Left hindlimb (tissue), 1 donor: ENCODE measurements at regions not wholly inside any gene's neighbourhood (a gene's known extent, or its start where the extent isn't known, plus 50 kb on each side); places are given as distances from the start of the nearest gene placed in this dataset.
"Not testable (repeated sequence)": the region's sequence is repeated elsewhere in the genome, so short reads cannot be mapped to it uniquely, and the experiment has no call there.

Experiments
- DNase-seq: peaks from one replicate; pipeline ENCODE4 v3.0.0-alpha.2; 2018

DNA sequence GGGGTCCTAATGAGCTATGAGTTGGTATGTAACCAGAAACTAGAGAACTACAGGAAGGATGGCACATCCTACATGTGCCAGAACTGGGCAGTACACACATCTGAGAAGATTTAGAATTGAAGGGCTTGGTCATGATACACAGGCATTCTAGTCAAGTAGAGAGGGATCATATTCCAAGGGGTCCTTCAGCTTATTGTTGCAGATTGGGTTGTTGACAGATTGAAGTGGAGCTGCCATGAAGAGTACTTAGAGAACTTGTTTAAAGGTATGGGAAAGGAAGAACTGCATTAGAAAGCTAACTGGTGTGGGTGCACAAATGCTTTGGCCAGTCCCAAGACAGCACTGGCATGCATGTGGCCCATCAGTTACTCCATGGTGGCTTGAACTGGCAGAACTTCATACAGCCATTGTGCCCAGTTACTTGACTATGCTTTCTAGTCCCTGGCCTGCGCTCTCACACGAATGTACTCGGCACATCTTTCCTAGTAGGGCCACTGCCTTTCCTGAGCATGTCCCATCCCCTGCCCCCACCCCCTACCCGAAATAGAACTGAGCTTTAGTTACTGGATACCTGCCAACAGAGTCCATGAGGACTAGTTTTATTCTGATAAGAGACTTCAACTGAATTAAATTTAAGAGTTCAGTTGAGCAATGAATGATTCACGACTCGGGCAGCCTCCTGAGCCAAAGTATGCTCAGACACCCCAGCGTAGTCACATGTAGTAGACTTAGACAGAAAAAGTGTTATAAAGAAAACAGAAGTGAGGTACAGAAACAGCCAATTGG, 64.0 kb downstream of the CCNG2 start:
- no peak for DNase-seq

DNA sequence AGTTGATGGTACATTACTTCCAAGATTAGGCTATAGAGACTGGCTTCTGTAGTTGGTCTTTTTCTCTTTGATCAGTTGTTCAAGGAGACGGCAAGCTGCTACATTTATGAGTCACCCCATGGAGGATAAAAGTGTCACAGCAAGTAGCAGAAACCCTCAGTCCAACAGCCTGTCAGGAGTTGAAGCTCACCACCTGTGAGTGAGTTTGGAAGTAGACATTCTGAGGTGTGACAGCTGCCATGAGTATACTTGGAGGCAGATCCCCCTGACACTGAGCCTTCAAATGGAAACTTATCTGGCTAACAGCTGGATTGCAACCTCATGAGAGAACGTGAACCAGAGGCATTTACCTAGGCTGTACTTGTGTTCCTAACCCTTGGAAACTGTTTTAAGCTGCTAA, 68.0 kb downstream of the CCNG2 start:
- no peak for DNase-seq

DNA sequence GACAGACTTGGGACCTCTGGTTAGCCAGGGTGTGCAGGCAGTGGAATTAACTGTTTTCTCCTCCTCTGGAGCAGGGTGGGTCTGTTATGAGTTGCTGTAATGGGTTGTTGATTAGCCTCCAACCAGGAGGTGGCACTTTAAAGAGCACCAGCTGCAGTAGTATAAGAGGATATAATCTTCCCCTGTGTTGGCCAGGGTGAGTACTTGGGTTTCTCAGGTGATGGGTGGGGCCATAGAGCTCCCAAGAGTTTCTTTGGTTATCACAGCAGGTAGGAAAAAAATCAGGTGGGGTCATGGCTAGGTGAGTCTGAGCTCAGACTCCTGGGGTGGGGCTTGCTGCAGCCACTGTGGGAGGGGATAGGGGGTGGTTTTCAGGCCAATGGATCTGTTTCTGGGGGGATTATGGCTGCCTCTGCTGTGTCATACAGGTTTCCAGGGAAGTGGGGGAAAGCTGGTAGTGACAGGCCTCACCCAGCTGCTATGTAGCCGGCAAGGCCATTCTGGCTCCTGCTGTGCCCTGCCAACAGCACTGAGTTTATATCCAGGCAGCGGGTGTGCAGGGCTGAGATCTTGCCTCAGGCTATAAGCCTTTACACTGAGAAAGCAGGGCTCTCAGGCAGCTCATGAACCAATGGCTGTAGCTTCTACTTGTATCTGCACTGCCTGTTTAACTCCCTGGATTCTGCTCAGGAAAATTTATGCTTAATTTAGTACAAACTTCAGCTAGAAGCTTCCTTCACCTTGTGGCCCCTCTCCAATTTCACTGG, 70.1 kb downstream of the CCNG2 start:
- no peak for DNase-seq

DNA sequence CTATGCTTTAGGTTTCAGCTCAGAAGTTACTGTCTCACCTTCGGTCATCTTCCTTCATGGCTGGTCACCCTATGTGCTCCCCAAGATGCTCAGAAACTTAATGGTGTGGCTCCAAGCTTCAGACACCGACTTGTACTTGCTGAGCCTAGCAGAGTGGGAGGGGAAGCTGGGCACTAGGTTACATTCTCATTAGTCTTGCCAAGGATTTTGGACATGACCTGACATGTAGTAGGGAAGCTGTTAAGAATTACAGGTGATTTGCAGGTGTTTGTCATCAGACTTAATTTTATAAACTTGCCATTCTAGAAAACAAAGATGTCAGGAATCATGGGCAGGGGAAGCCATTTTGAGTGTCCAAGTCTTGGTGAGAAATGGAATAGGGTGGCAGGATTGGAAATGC, 72.4 kb downstream of the CCNG2 start:
- DNase-seq = no peak

DNA sequence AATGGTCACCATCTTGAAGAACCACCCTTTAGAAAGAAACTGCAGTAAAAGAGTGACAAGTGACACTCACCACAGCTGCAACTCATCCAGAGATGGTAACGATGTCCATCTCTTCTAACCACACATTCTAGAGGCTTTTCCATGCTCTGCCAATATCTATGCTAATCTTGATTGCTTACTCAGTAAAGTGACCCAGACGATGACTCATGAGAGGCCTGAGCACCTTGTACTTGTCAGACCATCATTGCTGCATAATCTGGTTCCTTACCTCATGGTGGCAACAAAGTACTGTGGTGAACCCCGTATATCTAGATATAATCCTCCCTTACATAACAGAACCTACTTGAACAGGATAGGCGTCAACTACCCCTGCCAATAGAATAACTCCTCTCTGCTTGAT, 75.6 kb downstream of the CCNG2 start:
- no peak for DNase-seq

DNA sequence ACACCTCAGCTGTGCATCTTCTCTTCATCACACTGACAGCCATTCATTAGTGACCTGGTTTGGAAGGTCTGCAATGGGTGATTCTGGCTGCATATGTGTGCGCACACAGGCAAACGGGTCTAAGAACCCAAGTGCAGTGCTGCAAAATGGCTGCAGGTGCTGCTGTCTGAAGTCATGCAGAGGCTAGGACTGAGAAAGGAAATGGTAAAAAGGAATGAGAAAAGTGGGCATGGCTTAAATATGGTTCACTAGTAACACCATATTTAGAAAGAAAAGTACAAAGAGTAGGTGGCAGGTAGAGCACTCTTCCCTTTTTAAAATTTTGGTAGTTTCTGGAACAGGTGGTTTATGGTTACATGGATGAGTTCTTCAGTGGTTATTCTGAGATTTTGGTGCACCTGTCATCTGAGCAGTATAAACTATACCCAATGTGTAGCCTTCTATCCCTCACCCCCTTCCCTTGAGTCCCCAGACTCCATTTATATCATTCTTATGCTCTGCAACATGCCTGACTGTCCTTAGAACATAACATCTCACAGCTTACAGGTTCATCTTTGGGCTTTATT, 78.4 kb downstream of the CCNG2 start:
- DNase-seq = no peak

DNA sequence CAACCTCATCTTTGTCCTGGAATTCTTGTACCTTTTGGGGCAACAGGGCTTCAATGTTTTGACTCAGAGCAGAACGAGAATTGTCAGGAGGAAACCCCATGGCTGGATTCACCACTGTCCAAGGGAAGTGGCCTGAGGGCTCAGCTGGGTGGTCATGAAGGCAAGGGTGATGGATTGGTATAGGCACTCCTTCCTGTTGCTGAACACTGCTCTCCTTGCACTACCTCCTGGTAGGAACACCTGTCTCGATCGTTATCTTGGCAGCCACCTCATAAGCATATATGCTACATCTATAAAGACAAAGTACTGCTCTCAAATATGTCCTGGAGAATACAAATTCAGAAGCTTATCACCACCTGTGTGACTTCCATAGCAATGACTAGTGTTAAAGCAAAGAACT, 79.8 kb downstream of the CCNG2 start:
- no peak for DNase-seq

DNA sequence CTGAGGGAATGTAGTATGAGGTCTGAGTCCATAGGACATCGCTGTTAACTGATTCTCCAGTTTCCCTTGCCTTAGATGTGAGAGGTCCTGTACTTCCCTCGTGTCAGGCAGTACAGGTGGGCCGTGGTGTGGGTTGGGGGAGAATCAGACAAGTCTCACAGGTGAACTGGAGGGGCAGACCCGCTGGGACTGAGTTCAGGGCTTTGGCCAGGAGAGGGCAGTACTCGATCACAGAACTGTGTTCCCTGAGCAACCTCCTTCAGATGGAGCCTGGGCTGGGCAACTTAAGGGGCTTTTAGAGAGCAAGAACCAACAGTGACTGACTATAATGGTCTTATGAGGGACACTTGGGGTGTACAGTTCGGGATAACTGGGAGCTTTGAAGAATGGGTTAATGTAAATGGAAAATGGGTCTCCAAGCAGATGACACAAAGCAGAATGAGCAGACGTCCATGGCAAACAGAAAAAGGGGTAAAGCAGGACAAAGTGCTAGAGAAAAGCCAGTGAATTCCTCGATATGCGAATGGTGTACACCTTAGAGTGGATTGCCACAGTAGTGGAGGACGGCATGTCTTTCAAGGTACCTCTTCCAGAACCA, 83.6 kb downstream of the CCNG2 start:
- peak; percentile 42 for DNase-seq

DNA sequence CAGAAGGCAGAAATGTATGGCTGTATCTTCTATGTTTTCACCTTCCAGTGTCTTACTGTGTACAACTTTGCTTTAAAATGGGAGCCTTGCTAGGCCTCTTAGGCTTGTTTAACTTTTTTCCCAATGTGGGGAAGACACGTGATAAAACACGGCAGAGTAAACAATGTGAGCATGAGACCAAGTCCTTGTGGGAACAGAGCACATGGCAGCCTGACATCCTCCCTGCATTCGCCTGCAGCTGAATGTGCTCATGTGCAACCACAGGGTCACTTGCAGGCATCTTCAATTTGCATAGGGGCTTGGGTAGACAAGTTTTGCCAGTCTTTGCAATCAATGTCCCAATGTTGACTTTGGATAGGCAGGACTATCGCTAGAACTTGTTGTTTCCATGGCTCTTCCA, 91.8 kb downstream of the CCNG2 start:
- no peak for DNase-seq

DNA sequence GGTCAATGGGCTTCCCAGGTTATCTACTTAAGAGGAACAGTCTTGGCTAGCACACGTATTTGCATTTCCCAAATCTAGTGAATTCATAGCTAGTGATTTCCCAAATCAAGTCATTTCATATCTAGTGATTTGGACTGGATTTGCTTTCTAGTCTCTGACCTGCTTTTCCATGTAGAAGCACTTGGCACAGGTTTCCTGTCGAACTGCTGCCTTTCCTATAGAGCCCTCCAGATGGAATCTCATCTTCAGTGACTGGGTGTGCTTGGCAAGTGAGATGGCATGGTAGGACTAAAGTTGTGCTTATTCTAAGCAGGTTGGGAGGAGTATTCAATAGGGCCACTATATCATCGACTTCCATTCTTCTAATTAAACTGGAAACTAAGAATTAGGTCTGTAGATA, 94.7 kb downstream of the CCNG2 start:
- no peak for DNase-seq

DNA sequence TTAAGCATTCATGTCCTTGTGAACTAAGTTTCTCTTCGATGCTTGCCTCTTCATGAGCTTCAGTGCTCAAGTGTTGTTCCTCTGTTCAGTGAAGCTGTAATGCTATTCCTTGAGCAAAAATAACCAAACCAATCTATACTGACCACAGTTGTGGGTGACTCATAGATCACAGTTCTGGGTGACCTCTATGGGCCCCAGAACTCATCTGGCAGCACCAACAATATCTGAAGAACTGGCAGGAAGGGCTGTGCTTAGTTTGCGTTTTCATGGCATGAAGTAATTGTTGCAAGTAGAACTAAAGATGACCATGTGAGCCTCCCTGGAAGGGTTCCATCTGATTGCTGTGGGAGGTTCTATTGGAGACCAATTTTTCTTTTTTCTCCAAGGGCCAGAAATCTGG, 106.2 kb downstream of the CCNG2 start:
- no peak for DNase-seq

DNA sequence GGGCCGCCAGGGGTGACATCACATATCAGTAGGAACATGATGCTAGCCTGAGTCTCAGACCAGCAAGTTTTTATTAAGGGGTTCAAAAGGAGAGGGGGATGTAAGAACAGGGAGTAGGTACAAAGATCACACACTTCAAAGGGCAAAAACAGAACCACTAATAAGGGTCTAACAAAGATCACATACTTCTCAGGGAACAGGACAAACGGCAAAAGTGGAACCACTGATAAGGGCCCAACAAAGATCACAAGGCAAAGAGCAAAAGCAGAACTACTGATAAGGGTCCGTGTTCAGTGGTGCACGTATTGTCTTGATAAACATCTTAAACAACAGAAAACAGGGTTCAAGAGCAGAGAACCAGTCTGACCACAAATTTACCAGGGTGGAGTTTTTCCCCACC, 107.0 kb downstream of the CCNG2 start:
- not testable (repeated sequence) for DNase-seq

DNA sequence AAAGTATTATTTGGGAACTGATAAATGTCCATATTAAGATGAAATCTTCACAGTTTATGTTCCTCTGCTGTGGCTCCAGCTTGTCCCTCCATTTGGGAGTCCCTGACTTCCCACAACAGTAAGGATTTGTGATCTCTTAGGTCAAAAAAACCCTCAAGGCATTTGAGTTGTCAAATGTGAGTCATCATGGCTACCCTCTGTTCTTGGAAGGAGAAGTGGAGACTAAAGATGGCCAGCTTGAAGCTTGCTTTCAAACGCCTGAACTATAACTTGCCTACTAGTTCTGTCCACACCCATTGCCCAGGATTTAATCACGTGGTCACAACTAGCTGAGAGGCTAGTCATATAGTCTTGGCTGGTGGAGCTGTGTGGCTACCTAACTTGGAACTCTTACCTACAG, 107.8 kb downstream of the CCNG2 start:
- DNase-seq = no peak

DNA sequence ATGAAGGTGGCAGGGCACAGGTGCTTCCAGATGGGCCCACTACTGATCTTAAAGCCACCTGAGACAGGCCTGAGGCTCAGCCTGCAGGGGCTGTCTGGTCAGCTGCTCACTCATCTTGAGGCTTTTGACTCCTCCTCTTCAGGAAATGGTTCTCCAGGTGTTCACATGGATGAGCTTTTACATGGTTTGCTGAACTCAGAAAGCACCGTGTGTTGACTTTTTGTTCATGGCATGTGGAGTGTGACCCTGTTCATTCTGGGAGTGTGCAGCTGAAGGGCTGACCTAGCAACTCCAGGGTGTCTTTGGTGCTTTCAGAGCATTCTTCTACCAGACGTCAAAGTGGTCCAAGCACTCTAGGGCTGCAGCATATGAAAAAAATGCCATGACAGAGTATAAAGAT, 111.1 kb downstream of the CCNG2 start:
- no peak for DNase-seq

DNA sequence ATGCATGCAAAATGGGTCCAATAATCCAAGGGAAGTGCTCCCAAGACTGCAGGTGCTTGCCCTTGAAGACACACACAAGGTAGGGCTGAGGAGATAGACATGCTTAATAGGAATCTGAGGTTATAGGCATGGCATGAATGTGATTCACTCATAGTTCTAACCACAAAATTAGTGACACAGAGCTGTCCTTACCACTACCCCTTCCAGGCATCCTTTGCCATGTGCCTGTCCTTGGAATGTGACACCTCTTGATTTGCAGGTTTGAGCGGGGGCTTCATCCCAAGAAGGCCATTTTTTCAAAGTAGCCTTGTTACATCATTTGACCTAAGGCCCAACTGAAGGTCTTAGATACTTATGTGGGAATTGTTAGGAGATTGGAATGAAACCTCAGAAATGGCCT, 112.5 kb downstream of the CCNG2 start:
- DNase-seq = no peak

DNA sequence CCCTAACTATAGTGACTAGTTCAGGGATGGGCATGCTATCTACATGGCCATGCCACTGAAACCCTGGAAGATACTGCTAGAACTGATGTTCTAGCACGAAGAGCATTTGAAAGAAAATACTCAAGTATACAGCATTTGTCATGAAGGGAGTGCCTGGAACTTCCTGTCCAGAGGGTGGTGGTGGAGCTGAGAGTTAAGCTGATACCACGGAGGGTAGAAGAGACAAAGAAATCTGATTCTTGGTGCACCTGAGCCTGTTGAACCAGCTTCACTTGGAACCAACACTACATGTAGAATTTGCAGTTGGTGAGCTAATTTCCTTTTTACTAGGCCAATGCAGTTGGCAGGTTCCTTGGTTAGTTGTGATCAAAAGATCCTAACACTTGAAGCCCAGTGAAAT, 116.4 kb downstream of the CCNG2 start:
- DNase-seq = no peak

DNA sequence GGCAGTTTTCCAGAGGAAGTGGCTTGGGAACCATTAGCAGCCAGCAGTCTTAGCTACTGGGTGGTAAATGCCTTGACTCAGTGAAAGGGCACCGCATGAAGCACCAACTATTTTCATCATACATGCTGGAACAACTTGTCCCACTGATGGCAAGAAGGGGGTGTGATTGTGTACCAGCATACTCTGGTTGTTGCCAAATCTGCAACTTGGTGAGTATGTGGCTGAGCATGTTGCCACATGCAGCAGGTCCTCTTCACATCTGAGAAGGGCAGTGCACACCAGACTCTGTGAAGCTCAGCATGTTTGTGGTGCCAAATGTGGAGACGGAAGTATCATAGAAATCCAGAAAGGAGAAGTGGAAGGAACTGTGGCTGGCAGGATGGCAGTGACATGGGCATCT, 122.1 kb downstream of the CCNG2 start:
- not testable (repeated sequence) for DNase-seq

DNA sequence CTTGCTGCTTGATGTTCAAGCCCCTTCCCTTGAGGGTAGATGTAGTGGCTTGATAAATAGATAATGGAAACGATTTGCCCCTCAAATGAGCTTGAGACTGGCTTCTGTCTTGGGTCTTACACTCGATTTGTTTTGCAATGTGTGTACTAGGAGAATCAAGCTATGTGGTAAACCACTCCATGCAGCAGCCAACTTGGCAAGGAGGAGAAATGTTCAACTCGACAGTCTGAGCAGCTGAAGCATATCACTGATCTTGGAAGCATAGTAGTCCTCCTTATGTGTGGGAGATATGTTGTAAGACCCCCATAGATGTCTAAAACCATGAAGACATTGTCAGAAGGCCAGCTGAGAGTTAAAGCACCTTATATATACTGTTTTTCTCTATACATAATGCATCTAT, 125.3 kb downstream of the CCNG2 start:
- no peak for DNase-seq

DNA sequence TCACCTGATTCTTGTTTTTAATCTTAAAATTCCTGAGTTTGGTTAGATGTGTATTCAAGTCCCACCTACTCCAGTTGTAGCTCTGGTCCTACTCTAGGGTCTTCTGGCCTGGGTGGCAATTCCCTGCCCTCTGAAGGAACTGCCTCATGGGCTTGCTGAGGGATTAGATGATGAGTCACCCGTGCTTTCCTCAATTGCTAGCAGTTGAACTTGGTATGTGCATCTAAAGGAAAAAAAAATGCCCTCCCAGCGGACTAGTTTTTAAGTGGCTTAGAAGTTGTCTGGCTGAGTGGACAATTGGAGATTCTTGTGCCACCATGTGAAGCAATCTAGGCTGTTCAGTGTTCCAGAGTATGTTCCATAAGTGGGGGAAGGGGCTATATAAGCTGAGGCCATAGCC, 127.0 kb downstream of the CCNG2 start:
- no peak for DNase-seq

DNA sequence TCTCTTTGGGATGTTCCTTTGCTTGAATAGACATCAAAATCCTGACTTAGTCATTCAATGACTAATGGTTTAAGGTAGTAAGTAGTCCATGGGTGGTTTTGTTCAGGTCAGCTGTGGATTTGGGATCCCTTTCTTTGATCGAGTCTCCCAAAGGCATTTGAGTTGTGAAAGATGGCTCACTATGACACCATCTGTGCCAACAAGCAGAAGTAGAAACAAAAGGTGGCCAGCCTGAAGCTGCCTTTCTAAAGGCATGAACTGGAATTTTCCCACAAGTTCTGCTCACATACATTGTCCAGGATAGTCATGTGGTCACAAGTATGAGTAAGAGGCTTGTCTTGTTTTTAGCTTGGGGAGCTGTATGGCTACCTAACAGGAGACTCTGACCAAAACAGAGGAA, 129.9 kb downstream of the CCNG2 start:
- DNase-seq = no peak

DNA sequence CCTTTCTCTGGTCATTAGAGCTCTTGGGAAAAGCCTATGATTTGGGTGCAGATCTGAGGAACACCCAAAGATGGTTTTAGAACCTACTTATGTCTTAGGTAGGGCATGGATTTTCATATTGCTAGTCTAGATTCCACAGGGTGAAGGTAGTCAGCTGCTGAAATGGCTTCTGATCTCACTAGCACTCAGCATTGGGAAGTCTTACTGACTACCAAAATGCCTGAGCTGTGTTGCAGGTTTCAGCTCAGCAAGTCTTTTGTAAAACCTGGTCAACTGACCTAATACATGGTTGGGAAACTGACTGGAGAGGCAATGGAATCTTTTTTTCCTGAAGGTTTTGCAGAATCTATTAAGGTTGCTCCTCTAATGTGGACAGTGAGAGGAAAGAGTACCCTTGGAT, 136.4 kb downstream of the CCNG2 start:
- DNase-seq = no peak

DNA sequence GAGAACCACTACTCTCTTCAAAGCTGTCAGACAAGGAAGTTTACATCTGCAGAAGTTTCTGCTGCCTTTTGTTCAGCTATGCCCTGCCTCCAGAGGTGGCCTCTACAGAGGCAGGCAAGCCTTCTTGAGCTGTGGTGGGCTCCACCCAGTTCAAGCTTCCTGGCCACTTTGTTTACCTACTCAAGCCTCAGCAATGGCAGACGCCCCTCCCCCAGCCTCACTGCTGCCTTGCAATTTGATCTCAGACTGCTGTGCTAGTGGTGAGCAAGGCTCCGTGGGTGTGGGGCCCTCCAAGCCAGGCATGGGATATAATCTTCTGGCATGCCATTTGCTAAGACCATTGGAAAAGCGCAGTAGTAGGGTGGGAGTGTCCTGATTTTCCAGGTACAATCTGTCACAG, 144.0 kb downstream of the CCNG2 start:
- DNase-seq = not testable (repeated sequence)

DNA sequence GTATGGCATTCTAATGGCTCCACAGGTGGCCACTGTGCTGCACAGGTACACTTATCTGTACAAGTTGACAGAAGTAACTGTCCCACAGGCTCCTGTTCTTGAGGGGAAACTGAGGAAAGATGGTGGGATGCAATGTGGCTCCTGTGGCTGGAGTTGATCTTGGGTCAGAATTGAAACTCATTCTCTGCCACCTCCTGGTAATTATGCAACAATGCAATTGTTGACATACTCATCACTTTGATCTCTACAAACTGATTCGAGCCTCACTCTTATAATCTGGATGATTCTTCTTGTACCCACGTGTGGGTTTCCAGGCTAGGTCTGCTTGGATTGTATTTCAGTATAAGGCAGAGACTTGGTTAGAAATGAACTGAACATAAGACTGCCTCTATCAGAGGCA, 148.8 kb downstream of the CCNG2 start:
- DNase-seq = no peak

DNA sequence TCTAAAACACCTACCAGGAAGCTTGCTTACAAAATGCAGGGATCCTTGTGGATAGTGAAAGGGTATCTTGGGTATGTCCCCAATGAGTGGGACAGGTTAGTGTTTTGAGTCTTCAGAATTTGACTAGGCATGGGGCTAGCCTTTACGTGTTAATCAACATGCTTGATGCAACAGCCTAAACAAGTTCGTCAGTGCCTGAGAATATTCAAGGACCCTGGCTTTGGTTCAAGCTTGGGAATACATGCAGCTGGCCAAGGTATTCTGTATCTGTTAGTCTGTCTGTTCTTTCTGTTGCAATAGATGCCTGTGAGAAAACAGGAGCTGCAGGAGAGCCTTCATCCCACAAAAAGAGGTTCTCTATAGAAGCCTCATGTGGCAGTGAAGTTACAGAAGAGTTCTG, 149.5 kb downstream of the CCNG2 start:
- no peak for DNase-seq
